Motor neuron (in vitro differentiated cells): ENCODE measurements at regions not wholly inside any gene's neighbourhood (a gene's known extent, or its start where the extent isn't known, plus 50 kb on each side); places are given as distances from the start of the nearest gene placed in this dataset.

Source experiments
- ATAC-seq, 8 experiments: fragments of 200-7000 bp; cut with Tn5 transposase; replicated peaks in 6 of 8; 2 replicates each; pipeline ENCODE4 v1.8.0; 2021; ENCODE audit warnings: mild to moderate bottlenecking in 8 of 8, moderate library complexity in 8 of 8
- H3K27ac ChIP-seq, 2 donors: fragments of 250-450 bp; sonication (Bioruptor Pico); 2 replicates each; pipeline ENCODE4 v1.9.0; 2021; ENCODE audit warnings: antibody characterized with exemption in 2 of 2, mild to moderate bottlenecking in 2 of 2, moderate library complexity in 1 of 2
- H3K4me1 ChIP-seq, 2 donors: fragments of 250-450 bp; sonication (Bioruptor Pico); replicated peaks in 1 of 2; 2 replicates each; pipeline ENCODE4 v1.6.1; 2021; ENCODE audit warnings: antibody characterized with exemption in 2 of 2, mild to moderate bottlenecking in 2 of 2, moderate library complexity in 1 of 2
- H3K4me3 ChIP-seq, 5 donors: fragments of 250-450 bp; sonication (Bioruptor Pico); 2 replicates each; pipeline ENCODE4 v1.9.0; 2021; ENCODE audit warnings: antibody characterized with exemption in 5 of 5, mild to moderate bottlenecking in 5 of 5, moderate library complexity in 4 of 5
- WGBS, 10 experiments: fragments of 450-650 bp; shearing (Covaris generic); methylation state at CpG; one replicate each; pipeline ENCODE4 v1.0.0; 2022; 5-methylcytosine and 5-hydroxymethylcytosine counted together
- in situ Hi-C, 9 experiments: fragments of 400-800 bp; cut with MboI; loops; one replicate each; pipeline ENCODE4 v1.15.0; 2021; ENCODE audit warnings: low sequenced_read_pairs in 9 of 9, low pct_unique_long_range_greater_than_20kb in 2 of 9; ENCODE audit not compliant: unreplicated experiment in 9 of 9

DNA sequence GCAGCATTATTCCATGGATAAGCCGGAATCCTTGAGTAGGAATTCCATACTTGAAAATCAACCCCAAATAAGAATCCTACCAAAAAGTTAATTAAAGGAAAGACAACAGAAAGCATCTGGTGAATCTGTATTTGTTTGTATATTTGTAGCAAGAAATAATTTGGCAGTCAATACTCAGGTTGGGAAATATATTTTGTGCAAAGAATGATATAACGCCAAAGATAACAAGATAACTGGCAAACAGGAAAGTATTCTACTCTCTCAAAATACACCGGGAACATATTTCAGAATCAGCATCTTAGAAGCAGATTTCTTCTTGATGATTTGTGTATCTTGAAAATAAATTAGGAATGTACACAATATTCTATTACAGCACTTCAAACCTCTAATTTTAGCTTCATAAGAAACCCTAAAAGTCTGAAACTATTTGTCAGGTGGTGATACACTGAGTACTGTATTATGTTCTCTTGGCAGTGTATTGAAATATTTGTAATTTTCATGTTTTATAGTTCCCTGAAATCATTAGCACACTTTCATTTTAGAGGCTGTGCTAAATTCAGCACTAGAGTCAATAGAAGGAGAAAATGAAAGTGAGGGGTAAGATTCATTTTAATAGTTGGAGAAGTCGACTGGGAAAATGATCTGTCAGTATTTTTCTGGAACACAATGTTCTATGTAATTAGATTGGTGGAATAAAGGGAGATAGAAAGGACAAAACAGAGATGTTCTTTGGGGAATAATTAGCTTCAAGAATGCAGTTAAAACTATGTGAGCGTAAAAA is 879.7 kb upstream of the GJE1 start:
- 7 to 96% (median 85%) methylated on average over 3 to 5 of the region's 5 CpGs for WGBS, 10 experiments
- Histone ChIP-seq H3K4me1 (no peaks in the 10 kb centered on the region), H3K4me3 (no peak overlapping the region), H3K27ac (no peak overlapping the region)
- peak in 3 of 8 experiments; percentile 14 to 52 (median 51) for ATAC-seq
- in situ Hi-C loops = no loop called here

DNA sequence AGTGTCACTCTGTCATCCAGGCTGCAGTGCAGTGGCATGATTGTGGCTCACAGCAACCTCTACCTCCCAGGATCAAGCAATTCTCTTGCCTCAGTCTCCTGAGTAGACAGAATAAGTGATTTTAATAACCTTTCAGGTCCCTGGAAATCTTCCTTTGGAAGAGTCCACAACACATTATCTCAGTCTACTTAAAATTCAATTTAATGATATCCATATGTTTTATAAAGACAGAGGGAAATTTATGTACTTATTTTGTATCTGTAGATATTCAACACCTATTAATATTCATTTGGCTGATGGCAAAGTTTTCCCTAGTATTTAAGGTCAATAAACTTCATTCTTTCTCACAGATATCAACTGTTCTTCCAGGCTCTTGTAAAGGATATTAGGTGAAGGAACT is 881.4 kb upstream of the GJE1 start:
- no peak for ATAC-seq
- no peak overlapping the region for H3K4me3 ChIP-seq
- in situ Hi-C loops = no loop called here
- H3K27ac ChIP-seq = no peak overlapping the region
- no peaks in the 10 kb centered on the region for H3K4me1 ChIP-seq

DNA sequence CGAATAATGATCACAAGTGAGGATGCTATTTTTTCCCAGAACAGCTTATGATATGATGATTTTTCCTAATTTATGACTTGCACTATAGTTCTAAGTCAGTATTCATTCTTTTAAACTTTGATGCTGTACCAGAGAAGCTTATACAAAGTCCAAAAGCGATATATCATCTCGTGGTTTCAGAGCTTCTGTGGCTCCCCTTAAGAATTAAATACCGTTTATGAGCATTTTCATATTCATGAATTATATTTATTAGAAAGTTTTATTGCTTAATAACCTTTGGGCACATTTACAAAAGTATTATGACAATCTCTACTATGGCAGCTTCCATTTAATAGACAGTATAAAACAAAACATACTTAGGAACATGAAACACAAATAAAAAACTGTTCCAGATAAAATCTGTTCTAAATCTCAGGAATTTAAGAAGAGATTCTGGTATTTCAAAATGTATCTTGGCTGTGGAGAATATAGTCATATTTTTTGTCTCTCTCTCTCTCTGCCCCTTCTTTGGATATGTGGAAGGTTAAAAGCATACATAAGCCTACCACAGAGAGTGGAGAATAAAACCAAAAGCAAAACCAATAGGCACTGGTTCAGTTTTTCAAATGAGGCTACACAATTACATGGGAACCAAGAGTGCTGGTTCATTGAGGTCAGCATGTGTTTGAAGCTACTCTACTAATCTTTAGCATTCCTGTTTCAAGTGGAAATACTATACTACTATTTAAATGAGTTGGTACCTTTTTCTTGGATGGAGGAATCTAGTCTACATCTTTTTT is 884.5 kb upstream of the GJE1 start:
- in situ Hi-C loops = no loop called here
- Histone ChIP-seq H3K4me3 (no peak overlapping the region), H3K4me1 (no peaks in the 10 kb centered on the region), H3K27ac (no peak overlapping the region)
- WGBS, 10 experiments = 38 to 100% (median 89%) methylated on average over 2 to 4 of the region's 4 CpGs
- no peak for ATAC-seq

DNA sequence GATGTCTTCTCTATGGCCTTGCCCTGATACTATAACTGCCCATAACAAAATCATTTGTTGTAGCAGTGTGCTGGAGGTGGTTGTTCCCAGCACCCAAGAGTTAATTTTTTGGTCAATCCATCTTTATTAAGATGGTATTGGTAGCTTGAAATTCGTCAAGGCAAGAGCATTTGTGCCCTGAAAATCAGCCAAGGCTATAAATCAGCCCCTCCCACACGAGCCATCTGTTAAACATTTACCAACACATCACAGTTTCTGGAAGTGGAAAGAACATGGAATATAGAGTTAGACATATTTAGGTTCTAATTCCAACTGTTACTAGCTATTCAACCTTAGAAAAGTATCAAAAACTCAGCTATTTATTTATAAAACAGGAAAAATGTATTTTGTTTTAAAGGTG is 888.4 kb upstream of the GJE1 start:
- peak in 2 of 8 experiments; percentile 24 to 30 for ATAC-seq
- 0 to 21% (median 0%) methylated on average over 1 to 2 of the region's 2 CpGs; no CpG with 5 or more reads in 2 of the 10 experiments for WGBS, 10 experiments
- Histone ChIP-seq H3K4me3 (no peak overlapping the region), H3K4me1 (no peaks in the 10 kb centered on the region), H3K27ac (no peak overlapping the region)
- in situ Hi-C loops = no loop called here

DNA sequence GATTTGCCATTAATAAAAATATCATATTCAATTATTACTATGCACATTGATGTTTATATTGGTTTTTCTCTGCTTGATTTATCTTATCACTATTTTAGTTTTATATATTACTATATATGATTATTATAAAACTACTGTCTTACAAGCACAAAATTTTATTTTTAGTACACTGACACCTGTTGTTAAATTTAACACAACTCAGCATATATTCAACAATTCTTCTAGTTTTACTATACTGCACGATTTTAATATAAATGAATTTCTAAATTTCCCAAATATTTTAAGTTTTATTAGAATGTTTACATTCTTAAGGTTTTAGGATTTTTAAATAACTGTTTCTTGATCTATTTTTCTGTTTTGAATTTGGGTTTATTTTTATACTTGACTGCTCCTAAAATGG is 889.8 kb upstream of the GJE1 start:
- H3K27ac ChIP-seq = no peak overlapping the region
- WGBS, 10 experiments = 23 to 100% (median 84%) methylated on average over 1 of the region's 1 CpG
- ATAC-seq = no peak
- H3K4me3 ChIP-seq = no peak overlapping the region
- no peaks in the 10 kb centered on the region for H3K4me1 ChIP-seq
- in situ Hi-C loops = no loop called here

DNA sequence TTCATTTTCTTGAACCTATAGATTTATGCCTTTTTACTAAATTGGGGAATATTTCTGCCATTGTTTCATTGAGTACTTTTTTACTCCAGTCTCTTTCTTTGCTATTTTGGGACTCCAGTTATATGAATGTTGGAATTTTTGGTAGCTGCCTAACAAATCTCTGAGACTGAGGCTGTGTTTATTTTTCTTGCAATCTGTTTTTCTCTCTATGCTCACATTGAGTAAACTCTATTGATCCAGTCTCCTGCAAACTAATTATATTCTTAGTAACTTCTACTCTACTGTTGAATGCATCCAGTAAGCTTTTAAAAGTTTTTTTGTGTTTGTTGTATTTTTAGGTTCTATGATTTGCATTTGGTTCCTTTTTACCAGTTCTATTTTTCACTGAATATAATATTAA is 903.4 kb upstream of the GJE1 start:
- Histone ChIP-seq H3K4me1 (no peaks in the 10 kb centered on the region), H3K27ac (no peak overlapping the region), H3K4me3 (no peak overlapping the region)
- no peak for ATAC-seq
- in situ Hi-C loops = no loop called here

DNA sequence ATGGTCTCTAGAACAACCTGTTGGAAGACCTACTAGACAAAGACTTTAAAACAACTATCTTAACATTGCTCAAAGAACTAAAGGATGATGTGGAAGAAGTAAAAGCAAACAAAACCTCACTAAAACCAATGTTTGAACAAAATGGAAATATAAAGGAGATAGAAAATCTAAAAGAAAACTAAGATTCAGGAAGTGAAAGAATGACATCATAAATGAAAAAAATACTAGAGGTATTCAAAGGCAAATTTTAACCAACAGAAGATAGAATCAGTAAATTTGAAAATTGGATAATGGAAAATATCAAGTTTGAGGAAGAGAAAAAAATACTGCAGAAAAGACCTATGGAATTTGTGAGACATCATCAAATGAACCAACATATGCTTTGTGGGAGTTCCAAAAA is 914.1 kb upstream of the GJE1 start:
- H3K27ac ChIP-seq = no peak overlapping the region
- no peaks in the 10 kb centered on the region for H3K4me1 ChIP-seq
- H3K4me3 ChIP-seq = no peak overlapping the region
- in situ Hi-C loops = no loop called here
- no peak for ATAC-seq

DNA sequence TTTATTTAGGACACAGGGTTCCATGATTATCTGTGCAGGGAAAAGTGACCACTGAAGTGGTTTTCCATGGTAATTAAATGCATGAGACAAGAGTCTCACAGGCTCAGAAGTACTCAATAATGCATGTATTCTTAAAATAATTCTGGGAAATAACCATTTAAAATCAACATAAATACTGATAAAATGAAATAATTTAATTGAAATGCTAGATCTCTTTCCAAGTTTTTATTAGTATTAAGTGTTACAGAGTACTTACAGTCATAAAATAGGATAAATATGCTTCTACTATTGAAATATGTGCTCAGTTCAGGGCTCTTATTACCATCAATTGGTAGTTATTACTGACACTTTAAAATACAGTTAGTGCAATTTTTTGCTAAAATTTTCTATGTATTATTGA is 916.0 kb upstream of the GJE1 start:
- in situ Hi-C loops = no loop called here
- H3K4me3 ChIP-seq = no peak overlapping the region
- ATAC-seq = no peak

DNA sequence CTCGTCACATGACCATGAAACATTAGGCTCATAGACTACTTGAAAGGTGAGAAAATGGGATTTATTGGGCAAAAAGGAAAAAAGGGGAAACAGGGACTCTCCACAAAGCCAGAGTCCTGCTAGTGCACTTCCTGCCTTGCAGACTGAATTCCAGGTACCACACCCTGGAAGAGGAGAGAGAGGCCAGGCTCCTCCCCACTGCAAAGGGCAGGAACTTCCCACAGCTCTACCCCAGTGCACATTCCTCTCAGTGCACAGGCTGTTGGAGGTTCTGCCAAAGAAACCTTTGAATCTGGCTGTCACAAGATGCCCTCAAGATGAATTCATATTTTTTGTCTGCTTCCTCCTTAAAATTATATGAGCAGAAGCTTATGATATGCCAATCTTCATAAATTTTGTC is 920.4 kb upstream of the GJE1 start:
- 40 to 100% (median 60%) methylated on average over 1 of the region's 1 CpG; no CpG with 5 or more reads in 2 of the 10 experiments for WGBS, 10 experiments
- Histone ChIP-seq H3K4me1 (no peaks in the 10 kb centered on the region), H3K27ac (no peak overlapping the region), H3K4me3 (no peak overlapping the region)
- ATAC-seq = peak in 3 of 8 experiments; percentile 19 to 85 (median 59)
- in situ Hi-C loops = no loop called here

More for the DNA sequence above, 916.0 kb upstream of the GJE1 start:
- no peaks in the 10 kb centered on the region for H3K4me1 ChIP-seq
- no peak overlapping the region for H3K27ac ChIP-seq

DNA sequence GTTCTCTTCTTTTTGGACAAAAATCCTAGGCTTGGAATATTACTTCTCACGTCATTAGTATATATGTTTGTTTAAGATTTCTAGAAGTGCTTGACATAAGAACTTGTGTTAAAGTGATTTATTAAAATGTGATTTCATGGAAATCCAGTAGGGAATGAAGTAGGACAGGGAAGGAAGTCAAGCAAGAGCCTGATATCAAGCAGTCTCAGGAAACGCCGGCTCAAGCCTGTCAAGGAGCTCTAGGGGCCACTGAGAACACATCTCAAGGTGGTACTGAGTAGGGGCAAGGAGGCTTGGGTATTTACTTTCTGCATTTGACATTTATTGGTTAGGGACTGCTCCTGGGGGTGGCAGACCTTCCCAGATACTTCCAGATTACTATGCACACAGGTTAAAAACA is 920.9 kb upstream of the GJE1 start:
- Histone ChIP-seq H3K4me3 (no peak overlapping the region), H3K4me1 (no peaks in the 10 kb centered on the region), H3K27ac (no peak overlapping the region)
- in situ Hi-C loops = no loop called here
- WGBS, 10 experiments = 75 to 100% (median 93%) methylated on average over 1 to 3 of the region's 3 CpGs; no CpG with 5 or more reads in 4 of the 10 experiments
- no peak for ATAC-seq

DNA sequence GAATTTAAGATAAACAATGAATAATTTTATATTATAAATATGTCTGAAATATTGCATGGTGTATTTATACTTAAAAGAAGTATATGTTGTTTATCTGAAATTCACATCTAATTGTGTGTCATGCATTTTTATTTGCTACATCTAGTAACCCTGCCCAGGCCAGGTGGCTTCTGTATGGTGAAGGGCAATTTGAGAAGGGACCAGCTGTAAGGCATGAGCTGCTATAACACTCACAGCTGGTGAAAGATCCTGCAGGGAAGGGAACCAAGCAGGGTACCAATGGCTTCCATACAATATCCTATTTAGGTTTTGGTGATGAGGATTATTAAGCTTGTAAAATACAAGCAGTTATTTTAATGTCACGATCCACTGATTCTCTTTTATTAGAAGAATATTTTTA is 921.8 kb upstream of the GJE1 start:
- Histone ChIP-seq H3K27ac (no peak overlapping the region), H3K4me1 (no peaks in the 10 kb centered on the region), H3K4me3 (no peak overlapping the region)
- in situ Hi-C loops = no loop called here
- ATAC-seq = no peak
- 0 to 100% (median 4%) methylated on average over 1 of the region's 1 CpG for WGBS, 10 experiments

DNA sequence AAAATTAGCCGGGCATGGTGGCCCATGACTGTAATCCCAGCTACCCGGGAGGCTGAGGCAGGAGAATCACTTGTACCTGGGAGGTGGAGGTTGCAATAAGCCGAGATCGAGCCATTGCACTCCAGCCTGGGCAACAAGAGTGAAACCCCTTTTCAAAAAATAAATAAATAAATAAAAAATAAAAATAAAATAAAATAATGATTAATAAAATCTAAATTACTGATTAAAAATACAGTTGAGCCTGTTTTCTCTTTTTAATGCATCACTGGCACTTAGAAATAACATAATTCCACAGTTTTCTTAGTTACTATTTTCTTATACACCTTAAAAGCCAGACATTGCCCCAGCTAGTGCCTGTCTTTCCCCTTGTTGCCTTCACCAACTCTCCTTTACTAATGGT is 922.8 kb upstream of the GJE1 start:
- H3K27ac ChIP-seq = no peak overlapping the region
- in situ Hi-C loops = no loop called here
- H3K4me3 ChIP-seq = no peak overlapping the region
- no peak for ATAC-seq
- no peaks in the 10 kb centered on the region for H3K4me1 ChIP-seq
- WGBS, 10 experiments = 62 to 100% (median 83%) methylated on average over 1 to 4 of the region's 4 CpGs; no CpG with 5 or more reads in 1 of the 10 experiments

DNA sequence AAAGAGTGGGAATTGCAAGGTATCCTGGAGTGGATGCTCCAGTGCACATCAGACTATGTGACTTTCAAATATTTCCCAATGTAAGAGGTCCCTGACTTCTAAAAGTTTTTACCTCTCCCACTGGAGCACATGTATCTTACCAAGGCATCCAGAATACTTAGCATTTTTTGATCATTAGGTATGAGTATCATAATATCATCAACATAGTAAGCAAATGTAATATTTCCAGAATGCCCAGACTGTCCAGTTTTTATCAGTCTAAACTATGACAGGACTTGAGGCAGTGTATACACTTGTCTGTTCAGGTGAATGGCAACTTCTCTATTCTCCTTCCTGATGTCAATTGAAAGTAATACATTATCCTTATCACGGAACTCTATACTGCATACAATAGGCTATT is 924.6 kb upstream of the GJE1 start:
- 57 to 100% (median 100%) methylated on average over 1 of the region's 1 CpG; no CpG with 5 or more reads in 3 of the 10 experiments for WGBS, 10 experiments
- in situ Hi-C loops = no loop called here
- H3K4me3 ChIP-seq = no peak overlapping the region
- no peak overlapping the region for H3K27ac ChIP-seq
- no peaks in the 10 kb centered on the region for H3K4me1 ChIP-seq
- no peak for ATAC-seq
